ENCODE measurements at regions not wholly inside any gene's neighbourhood (a gene's known extent, or its start where the extent isn't known, plus 50 kb on each side); places are given as distances from the start of the nearest gene placed in this dataset.

GRCh38 chr4:66609014-66609413 lies 936.3 kb downstream of the CENPC start:
- no peak for DNase-seq (ENCODE audit: low spot score in 2 of 2)
- no peaks in the 10 kb centered on the region for H3K27me3 ChIP-seq
- no peak overlapping the region for H3K4me3 ChIP-seq
- H3K9me3 ChIP-seq = peaks cover 0 to 4% of the 10 kb centered on the region in 2 donors
- no peaks in the 10 kb centered on the region for H3K36me3 ChIP-seq
- TF ChIP-seq POLR2A (IDR thresholded peaks at IDR 0.05) (no peak), CTCF (IDR thresholded peaks at IDR 0.05) (no peak)
- H3K27ac ChIP-seq = no peak overlapping the region
- H3K4me1 ChIP-seq = no peaks in the 10 kb centered on the region
- intact Hi-C loops (cut with DNase I; ENCODE audit: low total_unique reads) = no loop called here

- no peak for DNase-seq (ENCODE audit: low spot score in 2 of 2)
- Histone ChIP-seq H3K27ac (no peak overlapping the region), H3K4me3 (no peak overlapping the region), H3K27me3 (no peaks in the 10 kb centered on the region), H3K9me3 (no peaks in the 10 kb centered on the region), H3K36me3 (no peaks in the 10 kb centered on the region), H3K4me1 (no peaks in the 10 kb centered on the region)
- intact Hi-C loops (cut with DNase I; ENCODE audit: low total_unique reads) = no loop called here
- TF ChIP-seq POLR2A (IDR thresholded peaks at IDR 0.05) (no peak), CTCF (IDR thresholded peaks at IDR 0.05) (no peak), POLR2AphosphoS5 (IDR thresholded peaks at IDR 0.05) (no peak)
These were observed 936.6 kb upstream of the EPHA5 start for GRCh38 chr4:66606908-66607307.

GRCh38 chr4:66606215-66606614 lies 935.9 kb upstream of the EPHA5 start:
- H3K4me1 ChIP-seq = no peaks in the 10 kb centered on the region
- H3K36me3 ChIP-seq = no peaks in the 10 kb centered on the region
- H3K27me3 ChIP-seq = no peaks in the 10 kb centered on the region
- no peak overlapping the region for H3K27ac ChIP-seq
- intact Hi-C loops (cut with DNase I; ENCODE audit: low total_unique reads) = no loop called here
- TF ChIP-seq POLR2AphosphoS5 (IDR thresholded peaks at IDR 0.05) = no peak
- no peak for TF ChIP-seq POLR2A (IDR thresholded peaks at IDR 0.05)
- TF ChIP-seq CTCF (IDR thresholded peaks at IDR 0.05) = no peak
- H3K4me3 ChIP-seq = no peak overlapping the region
- no peak for DNase-seq (ENCODE audit: low spot score in 2 of 2)
- H3K9me3 ChIP-seq = no peaks in the 10 kb centered on the region

- no peaks in the 10 kb centered on the region for H3K36me3 ChIP-seq
- H3K27ac ChIP-seq = no peak overlapping the region
- no peak for DNase-seq (ENCODE audit: low spot score in 2 of 2)
- no peaks in the 10 kb centered on the region for H3K27me3 ChIP-seq
- intact Hi-C loops (cut with DNase I; ENCODE audit: low total_unique reads) = no loop called here
- no peaks in the 10 kb centered on the region for H3K4me1 ChIP-seq
- TF ChIP-seq CTCF (IDR thresholded peaks at IDR 0.05) (no peak), POLR2AphosphoS5 (IDR thresholded peaks at IDR 0.05) (no peak), POLR2A (IDR thresholded peaks at IDR 0.05) (no peak)
- no peaks in the 10 kb centered on the region for H3K9me3 ChIP-seq
- H3K4me3 ChIP-seq = no peak overlapping the region
These were observed 933.9 kb upstream of the EPHA5 start for GRCh38 chr4:66604192-66604591.

- no peak overlapping the region for H3K4me3 ChIP-seq
- no peak for DNase-seq (ENCODE audit: low spot score in 2 of 2)
- H3K27me3 ChIP-seq = no peaks in the 10 kb centered on the region
- intact Hi-C loops (cut with DNase I; ENCODE audit: low total_unique reads) = no loop called here
- H3K9me3 ChIP-seq = no peaks in the 10 kb centered on the region
- H3K27ac ChIP-seq = no peak overlapping the region
- TF ChIP-seq CTCF (IDR thresholded peaks at IDR 0.05) (no peak), POLR2A (IDR thresholded peaks at IDR 0.05) (no peak), POLR2AphosphoS5 (IDR thresholded peaks at IDR 0.05) (no peak)
- no peaks in the 10 kb centered on the region for H3K4me1 ChIP-seq
- H3K36me3 ChIP-seq = no peaks in the 10 kb centered on the region
These were observed 932.3 kb upstream of the EPHA5 start for GRCh38 chr4:66602622-66603021.

Measured in breast epithelium (tissue), 4 donors.